Upper lobe of left lung (tissue), 4 donors: ENCODE measurements at regions not wholly inside any gene's neighbourhood (a gene's known extent, or its start where the extent isn't known, plus 50 kb on each side); places are given as distances from the start of the nearest gene placed in this dataset.

Source experiments
- CTCF ChIP-seq, 6 experiments: fragments of 450-650 bp in 4 of 6; fragments of 200-600 bp in 2 of 6; sonication (generic) in 2 of 6; IDR thresholded peaks; one replicate each; pipeline ENCODE4 v1.5.1; 2016 to 2019; ENCODE audit warnings: antibody characterized with exemption in 6 of 6
- POLR2A ChIP-seq, 4 donors: fragments of 450-650 bp; IDR thresholded peaks; one replicate each; pipeline ENCODE4 v1.5.1; 2016 to 2017; ENCODE audit warnings: antibody characterized with exemption in 4 of 4, mild to moderate bottlenecking in 2 of 4

- TF ChIP-seq CTCF (IDR thresholded peaks at IDR 0.05) (no peak), POLR2A (IDR thresholded peaks at IDR 0.05) (no peak)
Measured at GRCh38 chr2:126802774-126803433, 95.8 kb upstream of the TEX51 start.
